GM12892 (cell line): ENCODE measurements at regions not wholly inside any gene's neighbourhood (a gene's known extent, or its start where the extent isn't known, plus 50 kb on each side); places are given as distances from the start of the nearest gene placed in this dataset.

Experiments used
- POLR2A ChIP-seq: IDR thresholded peaks from 2 replicates; pipeline ENCODE4 v1.6.1; 2011; ENCODE audit warnings: low read depth, low read length, control low read depth
- POLR2AphosphoS5 ChIP-seq: IDR thresholded peaks from 2 replicates; pipeline ENCODE4 v1.6.1; 2011; ENCODE audit warnings: low read depth, low read length, control low read depth
- TAF1 ChIP-seq: IDR thresholded peaks from 2 replicates; pipeline ENCODE4 v1.6.1; 2011; ENCODE audit warnings: low read depth, mild to moderate bottlenecking, control low read depth, low read length, borderline replicate concordance

- no peak for TF ChIP-seq POLR2AphosphoS5
- no peak for TF ChIP-seq POLR2A
- TF ChIP-seq TAF1, result no peak
These were observed 99.7 kb downstream of the THNSL2 start for GRCh38 chr2:88269836-88270235.
